ENCODE measurements at regions not wholly inside any gene's neighbourhood (a gene's known extent, or its start where the extent isn't known, plus 50 kb on each side); places are given as distances from the start of the nearest gene placed in this dataset.

DNA sequence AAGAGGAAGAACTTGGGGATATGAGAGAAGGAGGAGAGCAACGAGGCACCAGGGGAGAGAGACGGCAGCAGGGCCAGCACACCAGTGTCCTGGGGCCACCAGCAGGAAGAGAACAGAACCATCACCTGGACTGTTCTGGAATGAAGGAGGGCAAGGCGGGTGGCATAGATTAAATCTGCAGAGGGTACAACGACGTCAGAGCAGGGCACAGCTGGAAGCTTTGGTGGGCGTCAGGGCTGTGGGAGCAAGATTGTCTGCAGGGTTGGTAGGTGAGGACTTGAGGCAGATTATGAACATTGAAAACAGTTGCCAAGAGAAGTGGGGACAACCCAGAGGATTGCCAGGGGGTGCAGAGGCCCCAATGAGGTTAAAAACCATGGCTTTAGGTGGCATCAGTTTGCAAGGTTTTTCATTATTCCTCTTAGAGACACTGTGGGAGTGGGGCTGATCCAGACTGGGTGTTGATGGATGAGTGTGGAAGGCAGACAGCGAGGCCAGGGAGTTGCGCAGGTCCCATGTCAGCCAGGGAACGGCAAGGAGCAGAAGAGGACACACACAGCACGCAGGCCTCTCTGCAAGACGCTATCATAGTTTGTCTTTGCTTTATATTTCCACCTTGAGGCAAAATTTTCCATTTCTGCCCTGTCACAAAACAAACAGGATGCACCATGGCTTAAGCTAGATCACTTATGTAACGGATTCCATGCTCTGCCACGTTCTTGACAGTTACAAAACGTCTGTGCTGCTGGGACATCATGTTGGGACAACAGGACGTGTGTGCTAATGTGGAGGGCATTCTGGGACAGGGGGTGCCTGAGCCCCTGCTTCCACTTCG, 52.5 kb upstream of the LEP start:
- Mint-ChIP-seq H3K36me3 (ENCODE audit: low read depth) (peaks cover under 1% of the 10 kb centered on the region), H3K9me3 (peaks cover 3% of the 10 kb centered on the region), H3K27me3 (ENCODE audit: low read depth) (peaks cover 55% of the 10 kb centered on the region), H3K27ac (ENCODE audit: unreplicated experiment) (no peak overlapping the region), H3K4me3 (no peak overlapping the region), H3K4me1 (no peaks in the 10 kb centered on the region)
- TF ChIP-seq, protein P1, sequence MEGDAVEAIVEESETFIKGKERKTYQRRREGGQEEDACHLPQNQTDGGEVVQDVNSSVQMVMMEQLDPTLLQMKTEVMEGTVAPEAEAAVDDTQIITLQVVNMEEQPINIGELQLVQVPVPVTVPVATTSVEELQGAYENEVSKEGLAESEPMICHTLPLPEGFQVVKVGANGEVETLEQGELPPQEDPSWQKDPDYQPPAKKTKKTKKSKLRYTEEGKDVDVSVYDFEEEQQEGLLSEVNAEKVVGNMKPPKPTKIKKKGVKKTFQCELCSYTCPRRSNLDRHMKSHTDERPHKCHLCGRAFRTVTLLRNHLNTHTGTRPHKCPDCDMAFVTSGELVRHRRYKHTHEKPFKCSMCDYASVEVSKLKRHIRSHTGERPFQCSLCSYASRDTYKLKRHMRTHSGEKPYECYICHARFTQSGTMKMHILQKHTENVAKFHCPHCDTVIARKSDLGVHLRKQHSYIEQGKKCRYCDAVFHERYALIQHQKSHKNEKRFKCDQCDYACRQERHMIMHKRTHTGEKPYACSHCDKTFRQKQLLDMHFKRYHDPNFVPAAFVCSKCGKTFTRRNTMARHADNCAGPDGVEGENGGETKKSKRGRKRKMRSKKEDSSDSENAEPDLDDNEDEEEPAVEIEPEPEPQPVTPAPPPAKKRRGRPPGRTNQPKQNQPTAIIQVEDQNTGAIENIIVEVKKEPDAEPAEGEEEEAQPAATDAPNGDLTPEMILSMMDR (conservative IDR thresholded peaks at IDR 0.05), result no peak
- DNase-seq (ENCODE audit: low read depth, low spot score), result no peak

DNA sequence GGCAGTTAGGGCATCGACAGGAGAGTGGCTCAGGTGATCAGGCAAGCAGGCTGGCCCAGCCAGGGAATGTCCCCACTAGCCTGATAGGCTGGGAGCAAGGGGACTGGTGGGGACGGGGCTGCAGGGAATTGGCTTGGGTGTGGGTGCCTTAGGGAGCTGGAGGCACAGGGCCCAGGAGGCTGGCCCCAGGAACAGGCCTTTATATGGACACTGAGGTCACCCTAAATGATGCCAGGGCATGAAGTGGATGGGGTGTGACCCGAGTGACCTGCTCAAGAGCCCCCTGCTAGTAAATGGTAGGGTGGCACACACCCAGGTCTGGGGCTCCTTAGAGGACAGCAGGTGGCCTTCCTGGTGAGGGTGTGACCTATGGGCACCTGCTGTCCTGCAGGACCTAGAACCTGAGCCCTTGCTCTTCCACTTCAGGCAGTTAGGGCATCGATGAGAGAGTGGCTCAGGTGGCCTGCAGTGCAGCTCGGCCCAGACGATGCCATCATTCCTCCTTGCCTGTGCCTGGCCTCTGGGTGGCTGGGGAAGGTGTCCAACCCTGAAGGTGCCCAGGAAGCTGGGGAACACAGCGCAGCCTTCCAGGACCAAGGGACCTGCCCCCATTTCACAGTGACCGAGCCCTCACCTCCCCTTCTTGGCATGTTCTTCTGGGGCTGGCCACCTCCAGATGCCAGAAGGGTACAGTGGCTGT, 51.7 kb upstream of the LEP start:
- H3K4me1 Mint-ChIP-seq, result no peaks in the 10 kb centered on the region
- H3K27me3 Mint-ChIP-seq (ENCODE audit: low read depth), result peaks cover 47% of the 10 kb centered on the region
- no peak overlapping the region for H3K27ac Mint-ChIP-seq (ENCODE audit: unreplicated experiment)
- no peak for DNase-seq (ENCODE audit: low read depth, low spot score)
- H3K9me3 Mint-ChIP-seq, result peaks cover 8% of the 10 kb centered on the region
- H3K36me3 Mint-ChIP-seq (ENCODE audit: low read depth), result peaks cover 3% of the 10 kb centered on the region
- TF ChIP-seq, protein P1 (conservative IDR thresholded peaks at IDR 0.05), result no peak
- H3K4me3 Mint-ChIP-seq, result no peak overlapping the region

GRCh38 chr7:128190051-128190647, 50.9 kb upstream of the LEP start:
- peaks cover 14% of the 10 kb centered on the region for H3K9me3 Mint-ChIP-seq

GRCh38 chr7:128191136-128191844, 49.8 kb upstream of the LEP start:
- no peak overlapping the region for H3K4me3 Mint-ChIP-seq
- peaks cover 6% of the 10 kb centered on the region for H3K36me3 Mint-ChIP-seq (ENCODE audit: low read depth)
- no peak overlapping the region for H3K27ac Mint-ChIP-seq (ENCODE audit: unreplicated experiment)
- peaks cover 38% of the 10 kb centered on the region for H3K27me3 Mint-ChIP-seq (ENCODE audit: low read depth)
- H3K9me3 Mint-ChIP-seq, result peaks cover 14% of the 10 kb centered on the region
- no peak for DNase-seq (ENCODE audit: low read depth, low spot score)
- no peaks in the 10 kb centered on the region for H3K4me1 Mint-ChIP-seq
- TF ChIP-seq, protein P1 (conservative IDR thresholded peaks at IDR 0.05), result no peak

More at GRCh38 chr7:128190051-128190647, 50.9 kb upstream of the LEP start:
- H3K36me3 Mint-ChIP-seq (ENCODE audit: low read depth), result peaks cover 6% of the 10 kb centered on the region
- H3K4me3 Mint-ChIP-seq, result no peak overlapping the region
- no peak overlapping the region for H3K27ac Mint-ChIP-seq (ENCODE audit: unreplicated experiment)
- H3K27me3 Mint-ChIP-seq (ENCODE audit: low read depth), result peaks cover 46% of the 10 kb centered on the region
- H3K4me1 Mint-ChIP-seq, result no peaks in the 10 kb centered on the region
- DNase-seq (ENCODE audit: low read depth, low spot score), result no peak
- TF ChIP-seq, protein P1 (conservative IDR thresholded peaks at IDR 0.05), result no peak
